ENCODE measurements at regions not wholly inside any gene's neighbourhood (a gene's known extent, or its start where the extent isn't known, plus 50 kb on each side); places are given as distances from the start of the nearest gene placed in this dataset.

- Histone ChIP-seq H3K27me3 (replicated peaks in 1 of 7) (peaks cover 0 to 5% (median 0%) of the 10 kb centered on the region in 7 donors), H3K36me3 (no peaks in the 10 kb centered on the region), H3K9me3 (peaks cover 0 to 14% (median 0%) of the 10 kb centered on the region in 8 donors), H3K27ac (no peak overlapping the region), H3K4me3 (no peak overlapping the region), H3K4me1 (no peaks in the 10 kb centered on the region)
- DNase-seq: no peak
- WGBS, 5 donors: 68 to 79% (median 73%) methylated on average over 2 of the region's 2 CpGs
- intact Hi-C loops (cut with DNase I; ENCODE audit: low total_unique reads): no loop called here
- TF ChIP-seq CTCF (IDR thresholded peaks at IDR 0.05 in 8 of 11, conservative IDR thresholded peaks at IDR 0.05 in 3 of 11) (no peak), POLR2AphosphoS5 (IDR thresholded peaks at IDR 0.05) (no peak), POLR2A (IDR thresholded peaks at IDR 0.05) (no peak)
Measured at GRCh38 chr16:51239196-51239595, 88.1 kb upstream of the SALL1 start.

GRCh38 chr16:51237861-51238378 is 86.8 kb upstream of the SALL1 start:
- no peak overlapping the region for H3K4me3 ChIP-seq
- intact Hi-C loops (cut with DNase I; ENCODE audit: low total_unique reads): no loop called here
- no peak for DNase-seq
- WGBS, 5 donors: 40 to 44% (median 40%) methylated on average over 6 of the region's 6 CpGs
- H3K4me1 ChIP-seq: no peaks in the 10 kb centered on the region
- no peak for TF ChIP-seq POLR2AphosphoS5 (IDR thresholded peaks at IDR 0.05)
- no peak for TF ChIP-seq POLR2A (IDR thresholded peaks at IDR 0.05)
- no peak for TF ChIP-seq CTCF (IDR thresholded peaks at IDR 0.05 in 8 of 11, conservative IDR thresholded peaks at IDR 0.05 in 3 of 11)
- H3K27ac ChIP-seq: no peak overlapping the region
- H3K36me3 ChIP-seq: no peaks in the 10 kb centered on the region
- H3K9me3 ChIP-seq: peaks cover 0 to 14% (median 0%) of the 10 kb centered on the region in 8 donors
- peaks cover 0 to 5% (median 0%) of the 10 kb centered on the region in 7 donors for H3K27me3 ChIP-seq (replicated peaks in 1 of 7)

GRCh38 chr16:51237207-51237606 is 86.1 kb upstream of the SALL1 start:
- 54 to 85% (median 84%) methylated on average over 2 of the region's 2 CpGs for WGBS, 5 donors

GRCh38 chr16:51236583-51236982 is 85.5 kb upstream of the SALL1 start:
- Histone ChIP-seq H3K36me3 (no peaks in the 10 kb centered on the region), H3K27ac (no peak overlapping the region), H3K4me1 (no peaks in the 10 kb centered on the region), H3K27me3 (replicated peaks in 1 of 7) (peaks cover 0 to 5% (median 0%) of the 10 kb centered on the region in 7 donors), H3K9me3 (peaks cover 0 to 14% (median 0%) of the 10 kb centered on the region in 8 donors), H3K4me3 (no peak overlapping the region)
- WGBS, 5 donors: 27 to 36% (median 32%) methylated on average over 3 of the region's 3 CpGs
- TF ChIP-seq POLR2AphosphoS5 (IDR thresholded peaks at IDR 0.05) (no peak), CTCF (IDR thresholded peaks at IDR 0.05 in 8 of 11, conservative IDR thresholded peaks at IDR 0.05 in 3 of 11) (no peak), POLR2A (IDR thresholded peaks at IDR 0.05) (no peak)
- no peak for DNase-seq
- intact Hi-C loops (cut with DNase I; ENCODE audit: low total_unique reads): no loop called here

More at GRCh38 chr16:51237207-51237606, 86.1 kb upstream of the SALL1 start:
- H3K27me3 ChIP-seq (replicated peaks in 1 of 7): peaks cover 0 to 5% (median 0%) of the 10 kb centered on the region in 7 donors
- DNase-seq: no peak
- peaks cover 0 to 14% (median 0%) of the 10 kb centered on the region in 8 donors for H3K9me3 ChIP-seq
- no peaks in the 10 kb centered on the region for H3K4me1 ChIP-seq
- H3K27ac ChIP-seq: no peak overlapping the region
- H3K36me3 ChIP-seq: no peaks in the 10 kb centered on the region
- intact Hi-C loops (cut with DNase I; ENCODE audit: low total_unique reads): no loop called here
- TF ChIP-seq POLR2A (IDR thresholded peaks at IDR 0.05): no peak
- no peak for TF ChIP-seq CTCF (IDR thresholded peaks at IDR 0.05 in 8 of 11, conservative IDR thresholded peaks at IDR 0.05 in 3 of 11)
- TF ChIP-seq POLR2AphosphoS5 (IDR thresholded peaks at IDR 0.05): no peak
- no peak overlapping the region for H3K4me3 ChIP-seq
